HepG2 (cell line): ENCODE measurements at regions not wholly inside any gene's neighbourhood (a gene's known extent, or its start where the extent isn't known, plus 50 kb on each side); places are given as distances from the start of the nearest gene placed in this dataset.

ENCODE experiments used
- ATAC-seq: fragments of 200-7000 bp; cut with Tn5 transposase; 3 replicates; pipeline ENCODE4 v1.9.1; 2020; ENCODE audit warnings: mild to moderate bottlenecking, moderate library complexity
- BruUV-seq: library from RNA; stranded (reverse); fragments of 400-500 nt; replicated peaks from 2 replicates; lab custom pipeline; 2021; lab: Mats Ljungman, UMichigan
- CTCF ChIA-PET: fragments of 300-600 bp; formaldehyde crosslinking; extraction: SDS; loops from one replicate; lab custom pipeline; 2021; ENCODE audit warnings: low total read pairs, inconsistent platforms, low intra/inter-chr PET ratio; lab: Yijun Ruan, JAX
- POLR2A ChIA-PET: fragments of 350-600 bp; sonication (Branson Sonifier 250); formaldehyde crosslinking; loops from one replicate; lab custom pipeline; 2020; ENCODE audit warnings: antibody characterized with exemption, inconsistent platforms; lab: Yijun Ruan, JAX
- DNase-seq: peaks from one replicate; pipeline ENCODE4 v3.0.0-alpha.2; 2015; ENCODE audit warnings: low spot score
- FAIRE-seq: peaks from 3 replicates; lab custom pipeline; 2011; peaks lifted over from hg19 to GRCh38; lab: Jason Lieb, UNC
- H2AFZ ChIP-seq: one replicate; pipeline ENCODE4 v1.6.1; 2011; ENCODE audit warnings: low read length, inconsistent platforms
- H3K27ac ChIP-seq: fragments of 300-600 bp; 3 replicates; pipeline ENCODE4 v1.8.0; 2011; ENCODE audit warnings: mixed run types, mild to moderate bottlenecking, mixed read lengths, low read length, inconsistent platforms; ENCODE audit not compliant: insufficient read depth; ENCODE audit errors: extremely low read length
- H3K27me3 ChIP-seq, 2 experiments: fragments of 200-600 bp in 1 of 2; 2 replicates in 1 of 2; 3 replicates in 1 of 2; pipeline versions ENCODE4 v1.6.0 to v1.8.0; 2011; ENCODE audit warnings: low read length in 2 of 2, mild to moderate bottlenecking in 2 of 2, moderate library complexity in 2 of 2, inconsistent platforms in 1 of 2; ENCODE audit not compliant: insufficient read depth in 2 of 2, control insufficient read depth in 1 of 2
- H3K36me3 ChIP-seq, 2 experiments: fragments of 200-600 bp in 1 of 2; replicated peaks in 1 of 2; 2 replicates in 1 of 2; 3 replicates in 1 of 2; pipeline versions ENCODE4 v1.5.1 to v1.8.0; 2011; ENCODE audit warnings: low read length in 2 of 2, inconsistent platforms in 1 of 2; ENCODE audit not compliant: insufficient read depth in 2 of 2, control insufficient read depth in 1 of 2
- H3K4me1 ChIP-seq: 2 replicates; pipeline ENCODE4 v1.5.1; 2012; ENCODE audit warnings: low read length, inconsistent platforms; ENCODE audit not compliant: insufficient read depth
- H3K4me2 ChIP-seq: 2 replicates; pipeline ENCODE4 v1.6.0; 2011; ENCODE audit warnings: low read depth, low read length, inconsistent platforms
- H3K4me3 ChIP-seq, 3 experiments: fragments of 200-600 bp in 1 of 3; sonication (generic), shearing (Covaris generic) in 1 of 3; replicated peaks in 1 of 3; 2 replicates each; pipeline ENCODE4 v1.5.1; 2011 to 2016; ENCODE audit warnings: low read length in 3 of 3, inconsistent platforms in 2 of 3, low read depth in 2 of 3, mild to moderate bottlenecking in 2 of 3, control low read depth in 1 of 3, mixed read lengths in 1 of 3; ENCODE audit not compliant: insufficient read depth in 1 of 3
- H3K79me2 ChIP-seq: one replicate; pipeline ENCODE4 v1.6.1; 2011; ENCODE audit warnings: low read length, inconsistent platforms; ENCODE audit not compliant: insufficient read depth
- H3K9ac ChIP-seq: 2 replicates; pipeline ENCODE4 v1.6.0; 2011; ENCODE audit warnings: mild to moderate bottlenecking, low read depth, low read length, inconsistent platforms; ENCODE audit not compliant: insufficient read depth
- H3K9me3 ChIP-seq: 2 replicates; pipeline ENCODE4 v1.5.1; 2012; ENCODE audit warnings: mild to moderate bottlenecking, low read length
- H4K20me1 ChIP-seq: 2 replicates; pipeline ENCODE4 v1.6.0; 2011; ENCODE audit warnings: inconsistent platforms, mild to moderate bottlenecking, low read length, moderate library complexity; ENCODE audit not compliant: insufficient read depth
- AGO1 ChIP-seq: fragments of 200-400 bp; formaldehyde crosslinking; IDR thresholded peaks from 2 replicates; pipeline ENCODE4 v1.6.1; 2017; ENCODE audit warnings: mild to moderate bottlenecking, low read depth, low read length, moderate library complexity; ENCODE audit not compliant: poor library complexity, severe bottlenecking
- FOSL1 ChIP-seq: sonication (generic); formaldehyde crosslinking; IDR thresholded peaks from 2 replicates; pipeline ENCODE4 v1.9.0; 2021; ENCODE audit warnings: missing genetic modification reagents, borderline replicate concordance
- FOXA1 ChIP-seq, 2 experiments: fragments of 450-650 bp in 1 of 2; sonication (generic) in 1 of 2; formaldehyde crosslinking in 1 of 2; IDR thresholded peaks; 2 replicates each; pipeline versions ENCODE4 v1.4.0 to v1.6.1; 2016 to 2020; ENCODE audit warnings: missing genetic modification reagents in 1 of 2
- GFI1 ChIP-seq: sonication (generic); formaldehyde crosslinking; IDR thresholded peaks from 2 replicates; pipeline ENCODE4 v1.5.0; 2020; ENCODE audit warnings: missing genetic modification reagents, mild to moderate bottlenecking, borderline replicate concordance
- HOXA3 ChIP-seq: sonication (generic); formaldehyde crosslinking; IDR thresholded peaks from 2 replicates; pipeline ENCODE4 v1.5.0; 2020; ENCODE audit warnings: missing genetic modification reagents
- IKZF1 ChIP-seq: fragments of 450-650 bp; IDR thresholded peaks from 2 replicates; pipeline ENCODE4 v1.7.1; 2016
- IKZF4 ChIP-seq: sonication (generic); formaldehyde crosslinking; IDR thresholded peaks from 2 replicates; pipeline ENCODE4 v1.5.1; 2020; ENCODE audit warnings: borderline replicate concordance, mild to moderate bottlenecking, low read depth, missing genetic modification reagents; ENCODE audit errors: not compliant biosample characterization
- TARDBP ChIP-seq: sonication (generic); formaldehyde crosslinking; IDR thresholded peaks from 2 replicates; pipeline ENCODE4 v1.8.0; 2022; ENCODE audit warnings: mild to moderate bottlenecking, missing genetic modification reagents
- TBL1XR1 ChIP-seq: fragments of 150-350 bp; IDR thresholded peaks from 2 replicates; pipeline ENCODE4 v1.6.1; 2014; ENCODE audit warnings: borderline replicate concordance, low read length; ENCODE audit not compliant: partially characterized antibody
- U2AF1 ChIP-seq: fragments of 200-400 bp; formaldehyde crosslinking; optimal IDR thresholded peaks from 2 replicates; pipeline ENCODE3; 2017; ENCODE audit warnings: mild to moderate bottlenecking, low read depth, low read length
- XBP1 ChIP-seq: sonication (generic); formaldehyde crosslinking; IDR thresholded peaks from 2 replicates; pipeline ENCODE4 v1.5.0; 2020; ENCODE audit warnings: missing genetic modification reagents
- ZBTB21 ChIP-seq: sonication (generic); formaldehyde crosslinking; IDR thresholded peaks from 2 replicates; pipeline ENCODE4 v1.4.0; 2020; ENCODE audit warnings: missing genetic modification reagents
- ZBTB46 ChIP-seq: sonication (generic); formaldehyde crosslinking; IDR thresholded peaks from 2 replicates; pipeline ENCODE4 v1.4.0; 2020; ENCODE audit warnings: mild to moderate bottlenecking, missing genetic modification reagents, borderline replicate concordance
- ZNF275 ChIP-seq: sonication (generic); formaldehyde crosslinking; IDR thresholded peaks from 2 replicates; pipeline ENCODE4 v1.8.0; 2022; ENCODE audit warnings: missing genetic modification reagents, mild to moderate bottlenecking, inconsistent platforms, borderline replicate concordance
- ZNF362 ChIP-seq: sonication (generic); formaldehyde crosslinking; IDR thresholded peaks from 2 replicates; pipeline ENCODE4 v1.4.0; 2020; ENCODE audit warnings: missing genetic modification reagents, mild to moderate bottlenecking, borderline replicate concordance
- ZNF615 ChIP-seq: sonication (generic); formaldehyde crosslinking; IDR thresholded peaks from 2 replicates; pipeline ENCODE4 v1.5.0; 2020; ENCODE audit warnings: mild to moderate bottlenecking, missing genetic modification reagents, borderline replicate concordance
- ZNF629 ChIP-seq: sonication (generic); formaldehyde crosslinking; conservative IDR thresholded peaks from 2 replicates; pipeline ENCODE4 v1.5.0; 2020; ENCODE audit warnings: missing genetic modification reagents
- ZNF660 ChIP-seq: sonication (generic); formaldehyde crosslinking; IDR thresholded peaks from 2 replicates; pipeline ENCODE4 v1.5.1; 2020; ENCODE audit warnings: mild to moderate bottlenecking, low read depth, missing genetic modification reagents, borderline replicate concordance
- ZNF704 ChIP-seq: sonication (generic); formaldehyde crosslinking; IDR thresholded peaks from 2 replicates; pipeline ENCODE4 v1.8.1; 2023; ENCODE audit warnings: mild to moderate bottlenecking, inconsistent platforms, moderate library complexity, missing genetic modification reagents, borderline replicate concordance
- WGBS: methylation state at CpG from one replicate; pipeline ENCODE4 v1.1.6; 2017; ENCODE audit warnings: low lambda C conversion rate; 5-methylcytosine and 5-hydroxymethylcytosine counted together
- in situ Hi-C: cut with HindIII; loops from 2 replicates; pipeline ENCODE4 v1.10.0; 2017; ENCODE audit warnings: low pct_unique_long_range_greater_than_20kb; ENCODE audit not compliant: extremely low pct_ligation_motif_present
- intact Hi-C: fragments of 100-400 bp; cut with micrococcal nuclease; formaldehyde crosslinking; loops from one replicate; pipeline ENCODE4 v1.10.0; 2022; ENCODE audit not compliant: unreplicated experiment

- H3K9me3 ChIP-seq: no peaks in the 10 kb centered on the region
- no peak overlapping the region for H3K4me2 ChIP-seq
- no peaks in the 10 kb centered on the region for H3K36me3 ChIP-seq
- H3K27me3 ChIP-seq: no peaks in the 10 kb centered on the region
- H3K4me3 ChIP-seq: no peak overlapping the region
- in situ Hi-C loops: no loop called here
- no TSS peak for BruUV-seq
- WGBS: 0% methylated on average over 1 of the region's 2 CpGs
- ATAC-seq (no peak), DNase-seq (no peak), FAIRE-seq (no peak)
- no peaks in the 10 kb centered on the region for H3K79me2 ChIP-seq
- intact Hi-C loops: no loop called here
- no peak overlapping the region for H3K27ac ChIP-seq
- H4K20me1 ChIP-seq: no peaks in the 10 kb centered on the region
- no peak overlapping the region for H3K9ac ChIP-seq
- TF ChIP-seq ZNF704 (CRISPR knock-in tag): no peak
- TF ChIP-seq ZNF615 (CRISPR knock-in tag): no peak
- no peak for TF ChIP-seq ZBTB46 (CRISPR knock-in tag)
- no peak for TF ChIP-seq ZNF362 (CRISPR knock-in tag)
- no peak for TF ChIP-seq XBP1
- no peak for TF ChIP-seq ZNF629 (CRISPR knock-in tag)
- TF ChIP-seq ZNF660 (CRISPR knock-in tag): no peak
- TF ChIP-seq U2AF1: no peak
- no peak for TF ChIP-seq GFI1 (CRISPR knock-in tag)
- no peak for TF ChIP-seq FOSL1 (CRISPR knock-in tag)
- no peak for TF ChIP-seq HOXA3 (CRISPR knock-in tag)
- no peak for TF ChIP-seq AGO1
- TF ChIP-seq ZBTB21 (CRISPR knock-in tag): no peak
- no peak for TF ChIP-seq FOXA1 (IDR thresholded peaks at IDR 0.05)
- TF ChIP-seq FOXA1 (CRISPR knock-in tag; IDR thresholded peaks at IDR 0.05): no peak
- no peak for TF ChIP-seq TBL1XR1
- no peak for TF ChIP-seq TARDBP (CRISPR knock-in tag)
- no peak for TF ChIP-seq IKZF1
- TF ChIP-seq ZNF275: no peak
- no peak for TF ChIP-seq IKZF4 (CRISPR knock-in tag)
- H2AFZ ChIP-seq: no peak overlapping the region
- H3K4me1 ChIP-seq: peaks cover 28% of the 10 kb centered on the region
- CTCF ChIA-PET: no interaction called here
- POLR2A ChIA-PET: no interaction called here
Measured at GRCh38 chr14:54282849-54283248, 114.0 kb upstream of the CDKN3 start.
